Astrocyte (in vitro differentiated cells and primary cell): ENCODE measurements at regions not wholly inside any gene's neighbourhood (a gene's known extent, or its start where the extent isn't known, plus 50 kb on each side); places are given as distances from the start of the nearest gene placed in this dataset.

ENCODE experiments used
- EZH2 ChIP-seq: IDR thresholded peaks from 2 replicates; pipeline ENCODE4 v1.6.1; 2012; ENCODE audit warnings: mild to moderate bottlenecking, low read length, inconsistent platforms; ENCODE audit not compliant: insufficient read depth
- TF ChIP-seq, protein P1 (sequence below): IDR thresholded peaks from 2 replicates; pipeline ENCODE4 v1.5.1; 2011; ENCODE audit warnings: low read depth, mild to moderate bottlenecking, inconsistent platforms, low read length, moderate library complexity; ENCODE audit not compliant: insufficient read depth

DNA sequence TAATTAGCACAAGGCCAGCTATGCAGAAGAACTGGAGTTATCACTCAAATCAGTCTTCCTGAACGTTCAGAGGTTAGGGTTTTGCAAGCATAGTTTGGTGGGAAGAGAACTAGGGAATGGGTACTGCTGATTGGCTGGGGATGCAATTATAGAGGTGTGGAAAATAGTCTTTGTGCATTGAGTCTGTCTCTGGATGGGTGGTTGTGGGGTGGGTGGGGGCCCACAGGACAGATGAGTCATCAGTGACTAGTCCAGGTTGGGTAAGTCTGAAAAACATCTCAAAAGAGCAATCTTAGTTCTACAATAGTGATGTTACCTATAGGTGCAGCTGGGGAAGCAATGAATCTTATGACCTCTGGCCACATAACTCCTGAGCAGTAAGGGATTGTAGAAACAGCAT is 89.7 kb upstream of the HMCN1 start:
- TF ChIP-seq, protein P1, sequence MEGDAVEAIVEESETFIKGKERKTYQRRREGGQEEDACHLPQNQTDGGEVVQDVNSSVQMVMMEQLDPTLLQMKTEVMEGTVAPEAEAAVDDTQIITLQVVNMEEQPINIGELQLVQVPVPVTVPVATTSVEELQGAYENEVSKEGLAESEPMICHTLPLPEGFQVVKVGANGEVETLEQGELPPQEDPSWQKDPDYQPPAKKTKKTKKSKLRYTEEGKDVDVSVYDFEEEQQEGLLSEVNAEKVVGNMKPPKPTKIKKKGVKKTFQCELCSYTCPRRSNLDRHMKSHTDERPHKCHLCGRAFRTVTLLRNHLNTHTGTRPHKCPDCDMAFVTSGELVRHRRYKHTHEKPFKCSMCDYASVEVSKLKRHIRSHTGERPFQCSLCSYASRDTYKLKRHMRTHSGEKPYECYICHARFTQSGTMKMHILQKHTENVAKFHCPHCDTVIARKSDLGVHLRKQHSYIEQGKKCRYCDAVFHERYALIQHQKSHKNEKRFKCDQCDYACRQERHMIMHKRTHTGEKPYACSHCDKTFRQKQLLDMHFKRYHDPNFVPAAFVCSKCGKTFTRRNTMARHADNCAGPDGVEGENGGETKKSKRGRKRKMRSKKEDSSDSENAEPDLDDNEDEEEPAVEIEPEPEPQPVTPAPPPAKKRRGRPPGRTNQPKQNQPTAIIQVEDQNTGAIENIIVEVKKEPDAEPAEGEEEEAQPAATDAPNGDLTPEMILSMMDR, result no peak
- no peak for TF ChIP-seq EZH2
